ENCODE measurements at regions not wholly inside any gene's neighbourhood (a gene's known extent, or its start where the extent isn't known, plus 50 kb on each side); places are given as distances from the start of the nearest gene placed in this dataset.
A peak's percentile ranks its signal among the peaks of the same experiment; 100 is the strongest.
"Not testable (repeated sequence)": the region's sequence is repeated elsewhere in the genome, so short reads cannot be mapped to it uniquely, and the experiment has no call there.

- peak in 1 of 2 experiments; percentile 41 for DNase-seq
Observed at GRCh38 chr13:110006304-110006703, 219.9 kb upstream of the IRS2 start.

GRCh38 chr13:110005563-110005962 lies 219.2 kb upstream of the IRS2 start:
- no peak for DNase-seq

GRCh38 chr13:110004814-110005213 lies 218.4 kb upstream of the IRS2 start:
- DNase-seq: no peak

GRCh38 chr13:110001670-110002275 lies 215.4 kb upstream of the IRS2 start:
- no peak for DNase-seq

- DNase-seq: no peak
Observed at GRCh38 chr13:110000534-110001345, 214.4 kb upstream of the IRS2 start.

- no peak for DNase-seq
Observed at GRCh38 chr13:109999659-110000533, 213.5 kb upstream of the IRS2 start.

- DNase-seq: no peak
Observed at GRCh38 chr13:109998684-109999533, 212.5 kb upstream of the IRS2 start.

- no peak for DNase-seq
Observed at GRCh38 chr13:109998037-109998436, 211.7 kb upstream of the IRS2 start.

- not testable (repeated sequence) for DNase-seq
Observed at GRCh38 chr13:109997056-109997595, 210.7 kb upstream of the IRS2 start.

- no peak for DNase-seq
Observed at GRCh38 chr13:109996404-109996960, 210.1 kb upstream of the IRS2 start.

- DNase-seq: no peak
Observed at GRCh38 chr13:109995578-109995977, 209.2 kb upstream of the IRS2 start.

GRCh38 chr13:109990296-109990695 lies 203.9 kb upstream of the IRS2 start:
- no peak for DNase-seq

GRCh38 chr13:109989686-109990085 lies 203.3 kb upstream of the IRS2 start:
- no peak for DNase-seq

GRCh38 chr13:109989155-109989554 lies 202.8 kb upstream of the IRS2 start:
- DNase-seq: no peak

- DNase-seq: no peak
Observed at GRCh38 chr13:109986851-109987250, 200.5 kb upstream of the IRS2 start.

- DNase-seq: no peak
Observed at GRCh38 chr13:109985871-109986450, 199.6 kb upstream of the IRS2 start.

- no peak for DNase-seq
Observed at GRCh38 chr13:109983447-109983846, 197.1 kb upstream of the IRS2 start.

- no peak for DNase-seq
Observed at GRCh38 chr13:109981000-109981399, 194.6 kb upstream of the IRS2 start.

- not testable (repeated sequence) for DNase-seq
Observed at GRCh38 chr13:109979676-109980075, 193.3 kb upstream of the IRS2 start.

GRCh38 chr13:109979228-109979627 lies 192.8 kb upstream of the IRS2 start:
- no peak for DNase-seq

GRCh38 chr13:109977212-109977968 lies 191.0 kb upstream of the IRS2 start:
- peak; percentile 12 to 19 for DNase-seq
